GM12892 (cell line): ENCODE measurements at regions not wholly inside any gene's neighbourhood (a gene's known extent, or its start where the extent isn't known, plus 50 kb on each side); places are given as distances from the start of the nearest gene placed in this dataset.

Experiments
- POLR2A ChIP-seq: IDR thresholded peaks from 2 replicates; pipeline ENCODE4 v1.6.1; 2011; ENCODE audit warnings: low read depth, low read length, control low read depth
- TAF1 ChIP-seq: IDR thresholded peaks from 2 replicates; pipeline ENCODE4 v1.6.1; 2011; ENCODE audit warnings: low read depth, mild to moderate bottlenecking, control low read depth, low read length, borderline replicate concordance

GRCh38 chr9:30197453-30197852 lies 2187.0 kb upstream of the ACO1 start:
- TF ChIP-seq POLR2A (no peak), TAF1 (no peak)
